ENCODE measurements at regions not wholly inside any gene's neighbourhood (a gene's known extent, or its start where the extent isn't known, plus 50 kb on each side); places are given as distances from the start of the nearest gene placed in this dataset.
A peak's percentile ranks its signal among the peaks of the same experiment; 100 is the strongest.
"Not testable (repeated sequence)": the region's sequence is repeated elsewhere in the genome, so short reads cannot be mapped to it uniquely, and the experiment has no call there.

- H3K36me3 Mint-ChIP-seq (ENCODE audit: low read depth), result no peaks in the 10 kb centered on the region
- CTCF ChIA-PET, result no interaction called here
- no peaks in the 10 kb centered on the region for H3K4me1 Mint-ChIP-seq (ENCODE audit: low read depth)
- H3K27ac Mint-ChIP-seq, result no peak overlapping the region
- H3K27me3 Mint-ChIP-seq (ENCODE audit: low read depth), result peaks cover 5% of the 10 kb centered on the region
- no peaks in the 10 kb centered on the region for H3K9me3 Mint-ChIP-seq
- DNase-seq, result no peak
- H3K4me3 Mint-ChIP-seq, result no peak overlapping the region
- intact Hi-C loops (cut with micrococcal nuclease), result no loop called here
Measured at GRCh38 chr5:108541836-108542235, 159.9 kb upstream of the FBXL17 start.

DNA sequence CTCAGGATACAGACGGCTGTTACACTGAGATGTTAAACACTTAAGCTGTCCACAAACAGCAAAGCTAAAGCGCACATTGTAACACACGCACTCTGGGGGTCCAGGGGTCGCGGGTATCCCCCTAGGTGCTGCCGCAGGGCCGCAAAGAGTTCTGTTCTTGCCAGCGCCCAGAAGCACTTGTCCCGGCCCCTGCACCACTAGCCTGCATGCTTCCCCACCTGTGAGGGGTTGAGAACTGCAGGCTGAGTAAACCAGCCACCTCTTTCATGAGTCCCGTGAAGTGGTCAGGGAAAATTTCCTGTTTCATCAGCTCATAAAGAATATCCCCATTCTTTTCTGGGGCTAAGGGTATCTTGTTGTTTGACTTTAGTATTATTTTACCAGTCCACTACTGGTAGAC, 154.4 kb upstream of the FBXL17 start:
- Mint-ChIP-seq H3K36me3 (ENCODE audit: low read depth) (no peaks in the 10 kb centered on the region), H3K4me1 (ENCODE audit: low read depth) (no peaks in the 10 kb centered on the region), H3K4me3 (no peak overlapping the region), H3K27ac (no peak overlapping the region), H3K27me3 (ENCODE audit: low read depth) (peaks cover 8% of the 10 kb centered on the region), H3K9me3 (no peaks in the 10 kb centered on the region)
- intact Hi-C loops (cut with micrococcal nuclease), result no loop called here
- CTCF ChIA-PET, result no interaction called here
- no peak for DNase-seq

- H3K27ac Mint-ChIP-seq; intact Hi-C loops (cut with micrococcal nuclease); H3K9me3 Mint-ChIP-seq; H3K36me3 Mint-ChIP-seq (ENCODE audit: low read depth); H3K4me1 Mint-ChIP-seq (ENCODE audit: low read depth); CTCF ChIA-PET; DNase-seq; H3K4me3 Mint-ChIP-seq: not testable (repeated sequence)
- peaks cover 12% of the 10 kb centered on the region for H3K27me3 Mint-ChIP-seq (ENCODE audit: low read depth)
Measured at GRCh38 chr5:108532129-108532445, 150.2 kb upstream of the FBXL17 start.

DNA sequence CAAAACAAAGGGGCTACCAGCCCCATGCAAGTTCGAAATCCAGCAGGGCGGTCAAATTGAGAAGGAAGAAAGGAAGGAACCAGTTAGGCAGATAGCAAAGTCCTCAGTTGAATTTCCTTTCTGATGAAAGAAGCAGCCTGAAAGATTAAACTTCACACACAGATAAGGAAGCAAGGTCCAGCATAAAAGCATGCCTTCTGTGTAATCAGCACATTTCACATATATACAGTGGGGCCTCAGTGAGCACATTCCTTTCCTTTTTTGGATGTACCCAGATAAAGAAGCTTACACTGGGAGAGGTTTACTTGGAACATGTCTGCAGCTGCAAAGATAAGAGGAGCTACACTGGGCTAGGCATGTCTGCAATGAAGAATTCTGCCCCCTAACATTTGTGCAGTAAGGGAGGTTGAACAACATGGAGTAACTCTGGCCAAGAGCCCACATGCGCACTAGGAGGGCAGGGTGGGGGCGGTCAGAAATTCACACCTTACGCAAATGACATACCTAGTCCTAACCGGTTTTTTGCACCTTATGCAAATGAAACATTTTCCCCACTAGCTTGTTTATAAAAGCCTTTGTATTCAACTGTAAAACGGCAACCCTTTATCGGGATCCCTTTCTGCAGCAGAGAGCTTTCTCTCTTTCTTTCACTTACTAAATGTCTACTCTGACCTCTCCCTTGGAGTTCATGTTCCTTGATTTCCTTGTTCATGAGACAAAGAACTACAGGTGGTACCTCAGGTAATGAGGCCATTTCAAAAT, 149.7 kb upstream of the FBXL17 start:
- no peak for DNase-seq
- Mint-ChIP-seq H3K4me3 (no peak overlapping the region), H3K9me3 (peaks cover 4% of the 10 kb centered on the region), H3K27ac (no peak overlapping the region), H3K4me1 (ENCODE audit: low read depth) (no peaks in the 10 kb centered on the region), H3K36me3 (ENCODE audit: low read depth) (peaks cover under 1% of the 10 kb centered on the region), H3K27me3 (ENCODE audit: low read depth) (peaks cover 9% of the 10 kb centered on the region)
- CTCF ChIA-PET, result no interaction called here
- intact Hi-C loops (cut with micrococcal nuclease), result no loop called here

DNA sequence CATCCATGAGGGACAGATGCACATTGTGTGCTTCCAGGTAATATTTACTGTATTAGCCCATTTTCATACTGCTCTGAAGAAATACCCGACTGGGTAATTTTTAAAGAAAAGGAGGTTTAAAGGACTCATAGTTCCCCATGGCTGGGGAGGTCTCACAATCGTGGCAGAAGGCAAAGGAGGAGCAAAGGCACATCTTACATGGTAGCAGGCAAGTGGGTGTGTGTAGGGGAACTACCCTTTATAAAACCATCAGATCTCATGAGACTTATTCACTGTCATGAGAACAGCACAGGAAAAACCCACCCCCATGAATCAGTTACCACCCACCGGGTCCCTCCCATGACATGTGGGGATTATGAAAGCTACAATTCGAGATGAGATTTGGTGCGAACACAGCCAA, 148.8 kb upstream of the FBXL17 start:
- CTCF ChIA-PET, result no interaction called here
- H3K9me3 Mint-ChIP-seq, result peaks cover 10% of the 10 kb centered on the region
- intact Hi-C loops (cut with micrococcal nuclease), result no loop called here
- no peaks in the 10 kb centered on the region for H3K4me1 Mint-ChIP-seq (ENCODE audit: low read depth)
- H3K4me3 Mint-ChIP-seq, result no peak overlapping the region
- no peak for DNase-seq
- H3K27ac Mint-ChIP-seq, result no peak overlapping the region
- H3K27me3 Mint-ChIP-seq (ENCODE audit: low read depth), result peaks cover 8% of the 10 kb centered on the region
- peaks cover 2% of the 10 kb centered on the region for H3K36me3 Mint-ChIP-seq (ENCODE audit: low read depth)

GRCh38 chr5:108529381-108529780, 147.5 kb upstream of the FBXL17 start:
- no peak for DNase-seq
- H3K27ac Mint-ChIP-seq, result no peak overlapping the region
- CTCF ChIA-PET, result no interaction called here

GRCh38 chr5:108528655-108529054, 146.8 kb upstream of the FBXL17 start:
- Mint-ChIP-seq H3K36me3 (ENCODE audit: low read depth) (peaks cover 2% of the 10 kb centered on the region), H3K27ac (no peak overlapping the region), H3K27me3 (ENCODE audit: low read depth) (peaks cover 8% of the 10 kb centered on the region), H3K9me3 (peaks cover 10% of the 10 kb centered on the region), H3K4me3 (no peak overlapping the region), H3K4me1 (ENCODE audit: low read depth) (no peaks in the 10 kb centered on the region)
- intact Hi-C loops (cut with micrococcal nuclease), result no loop called here
- no peak for DNase-seq
- CTCF ChIA-PET, result no interaction called here

More at GRCh38 chr5:108529381-108529780, 147.5 kb upstream of the FBXL17 start:
- peaks cover 8% of the 10 kb centered on the region for H3K27me3 Mint-ChIP-seq (ENCODE audit: low read depth)
- H3K9me3 Mint-ChIP-seq, result peaks cover 10% of the 10 kb centered on the region
- peaks cover 2% of the 10 kb centered on the region for H3K36me3 Mint-ChIP-seq (ENCODE audit: low read depth)
- intact Hi-C loops (cut with micrococcal nuclease), result no loop called here
- no peaks in the 10 kb centered on the region for H3K4me1 Mint-ChIP-seq (ENCODE audit: low read depth)
- no peak overlapping the region for H3K4me3 Mint-ChIP-seq

GRCh38 chr5:108524564-108524963, 142.7 kb upstream of the FBXL17 start:
- CTCF ChIA-PET, result interaction anchor here (0.9 kb wide), 1 partner anchor 117 kb away, joined by 4 read pairs; no protein-coding TSS in a partner anchor
- Mint-ChIP-seq H3K36me3 (ENCODE audit: low read depth) (peaks cover 2% of the 10 kb centered on the region), H3K27me3 (ENCODE audit: low read depth) (peaks cover 2% of the 10 kb centered on the region), H3K27ac (no peak overlapping the region), H3K4me3 (no peak overlapping the region), H3K4me1 (ENCODE audit: low read depth) (no peaks in the 10 kb centered on the region), H3K9me3 (peaks cover 10% of the 10 kb centered on the region)
- intact Hi-C loops (cut with micrococcal nuclease), result loop anchor here (5.0 kb wide), 1 partner anchor 913 kb away; no protein-coding TSS in a partner anchor
- DNase-seq, result no peak

DNA sequence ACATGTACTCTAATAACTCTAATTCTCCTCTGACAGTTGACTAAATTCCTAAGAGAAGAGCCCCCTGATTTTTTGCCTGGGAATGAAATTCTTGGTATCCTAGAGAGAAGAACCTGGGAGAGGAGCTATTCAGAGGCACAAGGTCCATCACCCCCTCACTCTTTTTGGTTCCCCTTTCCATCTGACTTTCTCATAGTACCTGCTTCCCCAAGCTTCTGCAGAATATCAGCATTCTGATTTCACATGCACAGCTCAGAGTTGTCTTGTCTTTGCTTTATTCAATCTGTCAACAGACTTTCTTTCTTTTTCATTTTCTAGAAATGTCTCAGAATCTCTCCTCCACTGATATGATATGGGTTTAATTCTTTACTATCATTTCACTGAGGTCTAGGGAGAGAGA, 141.5 kb upstream of the FBXL17 start:
- intact Hi-C loops (cut with micrococcal nuclease), result loop anchor here (2.0 to 5.0 kb wide), 2 partner anchors 914 to 1165 kb away; partner anchors contain the start of gene MAN2A1
- no peak overlapping the region for H3K27ac Mint-ChIP-seq
- H3K4me3 Mint-ChIP-seq, result no peak overlapping the region
- peaks cover 10% of the 10 kb centered on the region for H3K9me3 Mint-ChIP-seq
- H3K36me3 Mint-ChIP-seq (ENCODE audit: low read depth), result peaks cover 2% of the 10 kb centered on the region
- CTCF ChIA-PET, result interaction anchor here (0.6 kb wide), 2 partner anchors 227 to 961 kb away, joined by 3 read pairs; no protein-coding TSS in a partner anchor
- no peaks in the 10 kb centered on the region for H3K27me3 Mint-ChIP-seq (ENCODE audit: low read depth)
- DNase-seq, result no peak
- no peaks in the 10 kb centered on the region for H3K4me1 Mint-ChIP-seq (ENCODE audit: low read depth)

GRCh38 chr5:108521841-108522506, 140.1 kb upstream of the FBXL17 start:
- peak; percentile 23 for DNase-seq
- Mint-ChIP-seq H3K4me1 (ENCODE audit: low read depth) (no peaks in the 10 kb centered on the region), H3K36me3 (ENCODE audit: low read depth) (peaks cover 2% of the 10 kb centered on the region), H3K27me3 (ENCODE audit: low read depth) (peaks cover 2% of the 10 kb centered on the region), H3K27ac (no peak overlapping the region), H3K4me3 (no peak overlapping the region), H3K9me3 (peaks cover 7% of the 10 kb centered on the region)
- intact Hi-C loops (cut with micrococcal nuclease), result loop anchor here (1.0 to 5.0 kb wide), 5 partner anchors 120 to 1167 kb away; partner anchors contain the start of gene MAN2A1
- CTCF ChIA-PET, result interaction anchor here (0.6 kb wide), 1 partner anchor 944 kb away, joined by 3 read pairs; no protein-coding TSS in a partner anchor

DNA sequence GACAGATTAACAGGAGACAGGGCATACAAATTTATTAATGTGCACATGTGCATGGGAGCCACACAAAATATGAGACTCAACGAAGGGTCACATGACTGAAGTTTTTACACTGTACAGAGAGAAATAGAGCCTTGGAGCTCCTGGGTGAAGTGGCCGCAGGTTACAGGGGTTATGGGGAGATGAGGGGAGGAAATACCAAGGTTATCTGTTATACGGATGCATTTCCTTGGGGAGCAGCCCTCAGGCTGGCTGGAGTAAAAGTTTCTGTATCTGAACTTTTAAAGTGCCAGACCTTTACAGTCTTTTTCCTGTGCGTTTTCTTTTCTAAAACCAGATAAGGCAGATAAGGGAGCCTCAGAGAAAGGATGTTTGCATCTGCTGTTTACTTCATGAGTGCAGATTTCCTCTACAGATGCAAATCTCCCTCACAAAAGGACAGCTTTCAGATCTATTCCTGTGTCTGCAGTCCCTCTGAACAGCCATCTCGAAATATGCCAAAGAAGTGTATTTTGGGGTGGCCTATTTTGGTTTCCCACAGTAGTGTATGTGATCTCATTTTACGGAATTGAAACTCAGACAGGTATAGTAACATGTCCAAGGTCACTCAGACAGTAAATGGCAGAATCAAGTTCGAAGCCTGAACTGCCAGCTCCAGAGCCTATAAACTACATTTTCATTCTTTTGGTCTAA, 139.3 kb upstream of the FBXL17 start:
- H3K9me3 Mint-ChIP-seq, result peaks cover 2% of the 10 kb centered on the region
- intact Hi-C loops (cut with micrococcal nuclease), result loop anchor here (5.0 kb wide), 1 partner anchor 916 kb away; no protein-coding TSS in a partner anchor

GRCh38 chr5:108516785-108517184, 134.9 kb upstream of the FBXL17 start:
- CTCF ChIA-PET, result no interaction called here
- Mint-ChIP-seq H3K27ac (no peak overlapping the region), H3K4me3 (no peak overlapping the region), H3K9me3 (no peaks in the 10 kb centered on the region), H3K4me1 (ENCODE audit: low read depth) (no peaks in the 10 kb centered on the region), H3K27me3 (ENCODE audit: low read depth) (peaks cover 15% of the 10 kb centered on the region), H3K36me3 (ENCODE audit: low read depth) (no peaks in the 10 kb centered on the region)
- intact Hi-C loops (cut with micrococcal nuclease), result no loop called here
- DNase-seq, result no peak

More for the DNA sequence above, 139.3 kb upstream of the FBXL17 start:
- CTCF ChIA-PET, result interaction anchor here (0.6 kb wide), 1 partner anchor 945 kb away, joined by 3 read pairs; no protein-coding TSS in a partner anchor
- no peak overlapping the region for H3K4me3 Mint-ChIP-seq
- no peak overlapping the region for H3K27ac Mint-ChIP-seq
- H3K27me3 Mint-ChIP-seq (ENCODE audit: low read depth), result peaks cover 2% of the 10 kb centered on the region
- H3K4me1 Mint-ChIP-seq (ENCODE audit: low read depth), result no peaks in the 10 kb centered on the region
- no peak for DNase-seq
- no peaks in the 10 kb centered on the region for H3K36me3 Mint-ChIP-seq (ENCODE audit: low read depth)

Measured in activated naive CD4-positive, alpha-beta T cell treated with anti-CD3 and anti-CD28 coated beads for 36 hours (primary cell).